ENCODE measurements at regions not wholly inside any gene's neighbourhood (a gene's known extent, or its start where the extent isn't known, plus 50 kb on each side); places are given as distances from the start of the nearest gene placed in this dataset.
"Not testable (repeated sequence)": the region's sequence is repeated elsewhere in the genome, so short reads cannot be mapped to it uniquely, and the experiment has no call there.

- Histone ChIP-seq H4K20me1 (ENCODE audit: insufficient read depth, low read length) (no peaks in the 10 kb centered on the region), H3K36me3 (replicated peaks; ENCODE audit: low read depth, low read length) (no peaks in the 10 kb centered on the region), H3K4me1 (ENCODE audit: low read length) (peaks cover 11% of the 10 kb centered on the region), H3K4me3 (ENCODE audit: low read length) (no peak overlapping the region), H3K9ac (ENCODE audit: low read length) (no peak overlapping the region), H3K9me3 (ENCODE audit: insufficient read depth, low read length) (no peaks in the 10 kb centered on the region), H3K79me2 (ENCODE audit: low read length) (no peaks in the 10 kb centered on the region), H3K27me3 (ENCODE audit: low read depth, low read length) (no peaks in the 10 kb centered on the region), H3K27ac (ENCODE audit: low read length) (no peak overlapping the region), H2AFZ (ENCODE audit: low read depth, low read length) (no peak overlapping the region), H3K4me2 (ENCODE audit: low read length) (no peak overlapping the region)
- TF ChIP-seq EZH2phosphoT487 (IDR thresholded peaks at IDR 0.05; ENCODE audit: low read depth) (no peak), CTCF (IDR thresholded peaks at IDR 0.05; ENCODE audit: low read depth, low read length) (no peak)
Measured at GRCh38 chr2:122333932-122334331, 578.5 kb downstream of the TSN start.

GRCh38 chr2:122338000-122338399 lies 582.5 kb downstream of the TSN start:
- Histone ChIP-seq H3K27ac (ENCODE audit: low read length) (no peak overlapping the region), H3K36me3 (replicated peaks; ENCODE audit: low read depth, low read length) (no peaks in the 10 kb centered on the region), H4K20me1 (ENCODE audit: insufficient read depth, low read length) (no peaks in the 10 kb centered on the region), H3K4me3 (ENCODE audit: low read length) (no peak overlapping the region), H3K4me1 (ENCODE audit: low read length) (peaks cover 23% of the 10 kb centered on the region), H3K9me3 (ENCODE audit: insufficient read depth, low read length) (no peaks in the 10 kb centered on the region), H3K9ac (ENCODE audit: low read length) (no peak overlapping the region), H3K27me3 (ENCODE audit: low read depth, low read length) (no peaks in the 10 kb centered on the region), H2AFZ (ENCODE audit: low read depth, low read length) (no peak overlapping the region), H3K4me2 (ENCODE audit: low read length) (no peak overlapping the region), H3K79me2 (ENCODE audit: low read length) (no peaks in the 10 kb centered on the region)
- TF ChIP-seq CTCF (IDR thresholded peaks at IDR 0.05; ENCODE audit: low read depth, low read length) (no peak), EZH2phosphoT487 (IDR thresholded peaks at IDR 0.05; ENCODE audit: low read depth) (no peak)

- peak overlapping the region; percentile 50 for H3K4me3 ChIP-seq (ENCODE audit: low read length)
- peak overlapping the region; percentile 74 for H3K4me2 ChIP-seq (ENCODE audit: low read length)
- no peaks in the 10 kb centered on the region for H3K27me3 ChIP-seq (ENCODE audit: low read depth, low read length)
- no peaks in the 10 kb centered on the region for H3K79me2 ChIP-seq (ENCODE audit: low read length)
- peak overlapping the region; percentile 45 for H3K27ac ChIP-seq (ENCODE audit: low read length)
- H3K9ac ChIP-seq (ENCODE audit: low read length) = peak overlapping the region; percentile 27
- H3K4me1 ChIP-seq (ENCODE audit: low read length) = peaks cover 23% of the 10 kb centered on the region
- no peaks in the 10 kb centered on the region for H4K20me1 ChIP-seq (ENCODE audit: insufficient read depth, low read length)
- peak overlapping the region; percentile 51; the same call in 1 of the 2 replicates for H2AFZ ChIP-seq (ENCODE audit: low read depth, low read length)
- H3K9me3 ChIP-seq (ENCODE audit: insufficient read depth, low read length) = no peaks in the 10 kb centered on the region
- H3K36me3 ChIP-seq (replicated peaks; ENCODE audit: low read depth, low read length) = no peaks in the 10 kb centered on the region
- TF ChIP-seq EZH2phosphoT487 (IDR thresholded peaks at IDR 0.05; ENCODE audit: low read depth) = no peak
- TF ChIP-seq CTCF (IDR thresholded peaks at IDR 0.05; ENCODE audit: low read depth, low read length) = no peak
Measured at GRCh38 chr2:122340246-122340645, 584.8 kb downstream of the TSN start.

GRCh38 chr2:122341007-122341406 lies 585.6 kb downstream of the TSN start:
- Histone ChIP-seq H4K20me1 (ENCODE audit: insufficient read depth, low read length) (no peaks in the 10 kb centered on the region), H3K27me3 (ENCODE audit: low read depth, low read length) (no peaks in the 10 kb centered on the region), H2AFZ (ENCODE audit: low read depth, low read length) (0 out of 2 replicates have a peak overlapping the region, but pooled peaks have one; percentile 51), H3K4me1 (ENCODE audit: low read length) (peaks cover 23% of the 10 kb centered on the region), H3K36me3 (replicated peaks; ENCODE audit: low read depth, low read length) (no peaks in the 10 kb centered on the region), H3K9me3 (ENCODE audit: insufficient read depth, low read length) (no peaks in the 10 kb centered on the region), H3K27ac (ENCODE audit: low read length) (no peak overlapping the region), H3K4me2 (ENCODE audit: low read length) (peak overlapping the region; percentile 74), H3K4me3 (ENCODE audit: low read length) (peak overlapping the region; percentile 23; the same call in 1 of the 2 replicates), H3K9ac (ENCODE audit: low read length) (no peak overlapping the region; the same call in 1 of the 2 replicates), H3K79me2 (ENCODE audit: low read length) (no peaks in the 10 kb centered on the region)
- TF ChIP-seq EZH2phosphoT487 (IDR thresholded peaks at IDR 0.05; ENCODE audit: low read depth) (no peak), CTCF (IDR thresholded peaks at IDR 0.05; ENCODE audit: low read depth, low read length) (no peak)

- H3K9me3 ChIP-seq (ENCODE audit: insufficient read depth, low read length); H3K4me3 ChIP-seq (ENCODE audit: low read length): not testable (repeated sequence)
Measured at GRCh38 chr2:122352151-122352550, 596.7 kb downstream of the TSN start.

More at GRCh38 chr2:122352151-122352550, 596.7 kb downstream of the TSN start:
- H3K79me2 ChIP-seq (ENCODE audit: low read length); H3K27ac ChIP-seq (ENCODE audit: low read length); H3K4me1 ChIP-seq (ENCODE audit: low read length); H3K4me2 ChIP-seq (ENCODE audit: low read length); H3K9ac ChIP-seq (ENCODE audit: low read length); H3K36me3 ChIP-seq (replicated peaks; ENCODE audit: low read depth, low read length); H2AFZ ChIP-seq (ENCODE audit: low read depth, low read length); H3K27me3 ChIP-seq (ENCODE audit: low read depth, low read length); H4K20me1 ChIP-seq (ENCODE audit: insufficient read depth, low read length): not testable (repeated sequence)

All from OCI-LY3 (cell line).